Right cardiac atrium (tissue), 5 donors: ENCODE measurements at regions not wholly inside any gene's neighbourhood (a gene's known extent, or its start where the extent isn't known, plus 50 kb on each side); places are given as distances from the start of the nearest gene placed in this dataset.

Experiments
- ATAC-seq, 2 donors: fragments of 200-7000 bp; cut with Tn5 transposase; one replicate each; pipeline versions ENCODE4 v1.8.0 to v1.9.1; 2020; ENCODE audit warnings: moderate library complexity in 2 of 2, mild to moderate bottlenecking in 1 of 2
- DNase-seq, 3 donors: peaks; one replicate each; pipeline ENCODE4 v3.0.0-alpha.2; 2020
- H3K27ac ChIP-seq: one replicate; pipeline ENCODE4 v1.5.1; 2013; ENCODE audit warnings: mild to moderate bottlenecking, low read length, control low read depth, moderate library complexity
- H3K27me3 ChIP-seq: one replicate; pipeline ENCODE4 v1.6.1; 2013; ENCODE audit not compliant: control insufficient read depth, insufficient read depth
- H3K4me1 ChIP-seq: one replicate; pipeline ENCODE4 v1.6.1; 2013; ENCODE audit warnings: low read length; ENCODE audit not compliant: control insufficient read depth, insufficient read depth
- H3K4me3 ChIP-seq: one replicate; pipeline ENCODE4 v1.5.1; 2013; ENCODE audit warnings: low read length, control low read depth
- H3K9me3 ChIP-seq: one replicate; pipeline ENCODE4 v1.6.1; 2013; ENCODE audit warnings: low read length; ENCODE audit not compliant: control insufficient read depth
- WGBS: extraction: QIAGEN DNeasy Blood & Tissue Kit; methylation state at CpG from one replicate; pipeline ENCODE4 v1.1.7; 2013; 5-methylcytosine and 5-hydroxymethylcytosine counted together
- intact Hi-C, 4 donors: fragments of 100-400 bp; cut with DNase I; formaldehyde crosslinking; loops; one replicate each; pipeline versions ENCODE4 v1.11.0 to v1.14.0; 2022 to 2023
- donor health status: healthy with polysubstance abuse.
- donor health status: DM: no; HTN: yes; CAD: no.
- donor health status: DM: no; HTN: no; CAD: no.
- donor health status: DM: no; HTN: yes; CAD: no; lungs with severe emphysema.
- donor health status: DM: yes; HTN: yes; CAD: no.

- no peaks in the 10 kb centered on the region for H3K27me3 ChIP-seq
- WGBS, result 82% methylated on average over 3 of the region's 4 CpGs
- intact Hi-C loops, result no loop called here
- no peak overlapping the region for H3K27ac ChIP-seq
- H3K9me3 ChIP-seq, result no peaks in the 10 kb centered on the region
- no peak for DNase-seq
- no peak overlapping the region for H3K4me3 ChIP-seq
- no peaks in the 10 kb centered on the region for H3K4me1 ChIP-seq
- ATAC-seq, result no peak
Measured at GRCh38 chr7:70913924-70914323, 218.0 kb upstream of the GALNT17 start.

GRCh38 chr7:70915067-70915466, 216.9 kb upstream of the GALNT17 start:
- Histone ChIP-seq H3K4me3 (no peak overlapping the region), H3K4me1 (no peaks in the 10 kb centered on the region), H3K9me3 (no peaks in the 10 kb centered on the region), H3K27ac (no peak overlapping the region), H3K27me3 (no peaks in the 10 kb centered on the region)
- ATAC-seq, result no peak
- intact Hi-C loops, result no loop called here
- no peak for DNase-seq
- 61% methylated on average over 2 of the region's 2 CpGs for WGBS

- H3K4me1 ChIP-seq, result no peaks in the 10 kb centered on the region
- no peak for ATAC-seq
- no peak overlapping the region for H3K4me3 ChIP-seq
- WGBS, result 38% methylated on average over 4 of the region's 4 CpGs
- H3K27ac ChIP-seq, result no peak overlapping the region
- intact Hi-C loops, result no loop called here
- DNase-seq, result no peak
- H3K9me3 ChIP-seq, result no peaks in the 10 kb centered on the region
- H3K27me3 ChIP-seq, result no peaks in the 10 kb centered on the region
Measured at GRCh38 chr7:70919481-70920073, 212.4 kb upstream of the GALNT17 start.

GRCh38 chr7:70920876-70921275, 211.1 kb upstream of the GALNT17 start:
- Histone ChIP-seq H3K4me3 (no peak overlapping the region), H3K4me1 (no peaks in the 10 kb centered on the region), H3K27me3 (no peaks in the 10 kb centered on the region), H3K27ac (no peak overlapping the region), H3K9me3 (no peaks in the 10 kb centered on the region)
- no peak for DNase-seq
- WGBS, result 54% methylated on average over 1 of the region's 1 CpG
- intact Hi-C loops, result no loop called here
- no peak for ATAC-seq

GRCh38 chr7:70923181-70923845, 208.6 kb upstream of the GALNT17 start:
- ATAC-seq (no peak), DNase-seq (no peak)
- no peaks in the 10 kb centered on the region for H3K9me3 ChIP-seq
- intact Hi-C loops, result no loop called here
- H3K27ac ChIP-seq, result no peak overlapping the region
- 61% methylated on average over 11 of the region's 11 CpGs for WGBS
- no peaks in the 10 kb centered on the region for H3K4me1 ChIP-seq
- H3K27me3 ChIP-seq, result no peaks in the 10 kb centered on the region
- no peak overlapping the region for H3K4me3 ChIP-seq

GRCh38 chr7:70925411-70926115, 206.4 kb upstream of the GALNT17 start:
- Histone ChIP-seq H3K27ac (no peak overlapping the region), H3K9me3 (no peaks in the 10 kb centered on the region), H3K27me3 (no peaks in the 10 kb centered on the region), H3K4me3 (no peak overlapping the region), H3K4me1 (no peaks in the 10 kb centered on the region)
- no peak for DNase-seq
- 79% methylated on average over 5 of the region's 5 CpGs for WGBS
- intact Hi-C loops, result no loop called here
- ATAC-seq, result no peak

- DNase-seq (no peak), ATAC-seq (no peak)
- Histone ChIP-seq H3K4me1 (no peaks in the 10 kb centered on the region), H3K4me3 (no peak overlapping the region), H3K9me3 (no peaks in the 10 kb centered on the region), H3K27ac (no peak overlapping the region), H3K27me3 (no peaks in the 10 kb centered on the region)
- 68% methylated on average over 4 of the region's 4 CpGs for WGBS
- intact Hi-C loops, result no loop called here
Measured at GRCh38 chr7:70926666-70927065, 205.3 kb upstream of the GALNT17 start.

- intact Hi-C loops, result no loop called here
- Histone ChIP-seq H3K27ac (no peak overlapping the region), H3K27me3 (no peaks in the 10 kb centered on the region), H3K9me3 (no peaks in the 10 kb centered on the region), H3K4me3 (no peak overlapping the region), H3K4me1 (no peaks in the 10 kb centered on the region)
- ATAC-seq, result no peak
- no peak for DNase-seq
- 76% methylated on average over 8 of the region's 8 CpGs for WGBS
Measured at GRCh38 chr7:70935311-70935710, 196.6 kb upstream of the GALNT17 start.

- ATAC-seq, result no peak
- no peaks in the 10 kb centered on the region for H3K27me3 ChIP-seq
- no peak for DNase-seq
- H3K4me3 ChIP-seq, result no peak overlapping the region
- no peak overlapping the region for H3K27ac ChIP-seq
- H3K4me1 ChIP-seq, result no peaks in the 10 kb centered on the region
- WGBS, result 79% methylated on average over 11 of the region's 11 CpGs
- intact Hi-C loops, result no loop called here
- H3K9me3 ChIP-seq, result no peaks in the 10 kb centered on the region
Measured at GRCh38 chr7:70935854-70936253, 196.1 kb upstream of the GALNT17 start.

- Histone ChIP-seq H3K27ac (no peak overlapping the region), H3K4me1 (no peaks in the 10 kb centered on the region), H3K9me3 (no peaks in the 10 kb centered on the region), H3K4me3 (no peak overlapping the region), H3K27me3 (no peaks in the 10 kb centered on the region)
- intact Hi-C loops, result no loop called here
- DNase-seq, result no peak
- no peak for ATAC-seq
- 95% methylated on average over 2 of the region's 2 CpGs for WGBS
Measured at GRCh38 chr7:70937424-70937823, 194.5 kb upstream of the GALNT17 start.

GRCh38 chr7:70940597-70940996, 191.3 kb upstream of the GALNT17 start:
- Histone ChIP-seq H3K4me1 (no peaks in the 10 kb centered on the region), H3K27me3 (no peaks in the 10 kb centered on the region), H3K27ac (no peak overlapping the region), H3K9me3 (no peaks in the 10 kb centered on the region), H3K4me3 (no peak overlapping the region)
- no peak for ATAC-seq
- intact Hi-C loops, result no loop called here
- 90% methylated on average over 2 of the region's 2 CpGs for WGBS
- DNase-seq, result no peak
